ENCODE measurements at regions not wholly inside any gene's neighbourhood (a gene's known extent, or its start where the extent isn't known, plus 50 kb on each side); places are given as distances from the start of the nearest gene placed in this dataset.

GRCh38 chr1:108034396-108034795 is 69.4 kb upstream of the VAV3 start:
- intact Hi-C loops (cut with micrococcal nuclease; ENCODE audit: unreplicated experiment), result no loop called here
- DNase-seq, result no peak
- H3K36me3 Mint-ChIP-seq (ENCODE audit: insufficient read depth, unreplicated experiment), result no peaks in the 10 kb centered on the region

GRCh38 chr1:108033550-108033951 is 68.6 kb upstream of the VAV3 start:
- TF ChIP-seq CTCF (IDR thresholded peaks at IDR 0.05; ENCODE audit: unreplicated experiment), result no peak
- intact Hi-C loops (cut with micrococcal nuclease; ENCODE audit: unreplicated experiment), result no loop called here
- Mint-ChIP-seq H3K4me3 (ENCODE audit: low read depth, unreplicated experiment) (no peak overlapping the region), H3K36me3 (ENCODE audit: insufficient read depth, unreplicated experiment) (no peaks in the 10 kb centered on the region), H3K9me3 (ENCODE audit: low read depth, unreplicated experiment) (no peaks in the 10 kb centered on the region), H3K4me1 (ENCODE audit: low read depth, unreplicated experiment) (no peaks in the 10 kb centered on the region), H3K27me3 (ENCODE audit: unreplicated experiment) (peaks cover 33% of the 10 kb centered on the region), H3K27ac (ENCODE audit: unreplicated experiment) (no peak overlapping the region)
- CTCF ChIA-PET, result no interaction called here
- no peak for DNase-seq
- no TSS peak for BruUV-seq (replicated peaks)

More at GRCh38 chr1:108034396-108034795, 69.4 kb upstream of the VAV3 start:
- no peaks in the 10 kb centered on the region for H3K4me1 Mint-ChIP-seq (ENCODE audit: low read depth, unreplicated experiment)
- peaks cover 25% of the 10 kb centered on the region for H3K27me3 Mint-ChIP-seq (ENCODE audit: unreplicated experiment)
- BruUV-seq (replicated peaks), result no TSS peak
- H3K9me3 Mint-ChIP-seq (ENCODE audit: low read depth, unreplicated experiment), result no peaks in the 10 kb centered on the region
- H3K27ac Mint-ChIP-seq (ENCODE audit: unreplicated experiment), result no peak overlapping the region
- CTCF ChIA-PET, result interaction anchor here (0.7 kb wide), 1 partner anchor 294 kb away, joined by 6 read pairs; no protein-coding TSS in a partner anchor
- TF ChIP-seq CTCF (IDR thresholded peaks at IDR 0.05; ENCODE audit: unreplicated experiment), result no peak
- H3K4me3 Mint-ChIP-seq (ENCODE audit: low read depth, unreplicated experiment), result no peak overlapping the region

- H3K27ac Mint-ChIP-seq (ENCODE audit: unreplicated experiment), result no peak overlapping the region
- H3K27me3 Mint-ChIP-seq (ENCODE audit: unreplicated experiment), result peaks cover 61% of the 10 kb centered on the region
- H3K9me3 Mint-ChIP-seq (ENCODE audit: low read depth, unreplicated experiment), result no peaks in the 10 kb centered on the region
- intact Hi-C loops (cut with micrococcal nuclease; ENCODE audit: unreplicated experiment), result no loop called here
- no peak for TF ChIP-seq CTCF (IDR thresholded peaks at IDR 0.05; ENCODE audit: unreplicated experiment)
- DNase-seq, result no peak
- no peak overlapping the region for H3K4me3 Mint-ChIP-seq (ENCODE audit: low read depth, unreplicated experiment)
- H3K36me3 Mint-ChIP-seq (ENCODE audit: insufficient read depth, unreplicated experiment), result no peaks in the 10 kb centered on the region
- no peaks in the 10 kb centered on the region for H3K4me1 Mint-ChIP-seq (ENCODE audit: low read depth, unreplicated experiment)
- BruUV-seq (replicated peaks), result no TSS peak
- CTCF ChIA-PET, result no interaction called here
Observed at GRCh38 chr1:108028841-108029388, 63.9 kb upstream of the VAV3 start.

GRCh38 chr1:108027389-108027788 is 62.4 kb upstream of the VAV3 start:
- DNase-seq, result no peak
- intact Hi-C loops (cut with micrococcal nuclease; ENCODE audit: unreplicated experiment), result no loop called here
- CTCF ChIA-PET, result no interaction called here
- Mint-ChIP-seq H3K9me3 (ENCODE audit: low read depth, unreplicated experiment) (no peaks in the 10 kb centered on the region), H3K27me3 (ENCODE audit: unreplicated experiment) (peaks cover 49% of the 10 kb centered on the region), H3K27ac (ENCODE audit: unreplicated experiment) (no peak overlapping the region), H3K4me3 (ENCODE audit: low read depth, unreplicated experiment) (no peak overlapping the region), H3K36me3 (ENCODE audit: insufficient read depth, unreplicated experiment) (no peaks in the 10 kb centered on the region), H3K4me1 (ENCODE audit: low read depth, unreplicated experiment) (no peaks in the 10 kb centered on the region)
- TF ChIP-seq CTCF (IDR thresholded peaks at IDR 0.05; ENCODE audit: unreplicated experiment), result no peak
- BruUV-seq (replicated peaks), result no TSS peak
